ENCODE measurements at regions not wholly inside any gene's neighbourhood (a gene's known extent, or its start where the extent isn't known, plus 50 kb on each side); places are given as distances from the start of the nearest gene placed in this dataset.

DNA sequence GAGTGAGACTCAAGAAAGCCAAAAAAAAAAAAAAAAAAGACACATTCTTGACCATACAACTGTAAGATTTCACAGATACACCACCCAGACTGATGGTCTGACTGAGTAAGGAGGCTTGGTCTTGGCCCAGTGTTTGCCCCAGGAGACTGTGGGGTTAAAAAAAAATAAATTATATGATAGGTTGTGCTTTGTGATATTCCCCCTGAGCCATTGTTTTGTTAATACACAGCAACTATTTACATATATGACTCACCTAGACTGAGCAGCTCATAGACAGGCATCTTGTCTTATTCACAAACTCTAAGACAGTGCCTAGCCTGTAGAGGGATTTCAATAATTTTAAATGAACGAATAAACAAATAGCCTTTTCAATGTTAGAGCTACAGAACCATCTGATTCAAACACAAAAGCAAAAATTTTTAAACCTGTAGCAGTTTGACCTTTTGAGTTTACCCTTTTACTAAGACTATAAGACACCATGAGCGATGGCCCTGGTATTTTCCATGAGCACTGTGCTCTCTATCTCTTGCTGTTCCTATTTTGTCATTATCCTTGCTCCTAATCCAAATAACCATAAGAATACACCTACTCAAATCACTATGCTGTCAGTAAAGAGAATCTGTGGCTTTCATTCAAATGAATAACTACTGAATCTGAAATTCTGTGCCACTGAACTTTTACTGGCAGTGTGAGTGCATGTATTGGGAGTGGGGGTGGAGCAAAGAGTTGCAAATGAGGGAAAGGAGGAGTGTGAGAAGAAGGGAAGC lies 199.4 kb upstream of the PTBP2 start:
- ATAC-seq = no peak
- Mint-ChIP-seq H3K27me3 (ENCODE audit: low read depth in 2 of 2) (no peaks in the 10 kb centered on the region), H3K4me1 (no peaks in the 10 kb centered on the region), H3K4me3 (no peak overlapping the region), H3K27ac (no peak overlapping the region), H3K36me3 (no peaks in the 10 kb centered on the region), H3K9me3 (peaks cover 7 to 12% of the 10 kb centered on the region in 2 donors)
- 79% methylated on average over 2 of the region's 2 CpGs for WGBS (ENCODE audit: insufficient coverage)
- Histone ChIP-seq H3K36me3 (ENCODE audit: control insufficient read depth, insufficient read depth, low read length) (no peaks in the 10 kb centered on the region), H3K27me3 (ENCODE audit: control insufficient read depth, insufficient read depth, low read length) (no peaks in the 10 kb centered on the region), H3K27ac (ENCODE audit: low read length) (no peak overlapping the region), H3K4me3 (ENCODE audit: low read length) (no peak overlapping the region), H3K9me3 (ENCODE audit: control insufficient read depth, insufficient read depth, low read length) (no peaks in the 10 kb centered on the region), H3K4me1 (ENCODE audit: control insufficient read depth, insufficient read depth, low read length) (no peaks in the 10 kb centered on the region)
- no peak for DNase-seq
- intact Hi-C loops (cut with micrococcal nuclease) = no loop called here
- TF ChIP-seq CTCF (IDR thresholded peaks at IDR 0.05) = no peak

DNA sequence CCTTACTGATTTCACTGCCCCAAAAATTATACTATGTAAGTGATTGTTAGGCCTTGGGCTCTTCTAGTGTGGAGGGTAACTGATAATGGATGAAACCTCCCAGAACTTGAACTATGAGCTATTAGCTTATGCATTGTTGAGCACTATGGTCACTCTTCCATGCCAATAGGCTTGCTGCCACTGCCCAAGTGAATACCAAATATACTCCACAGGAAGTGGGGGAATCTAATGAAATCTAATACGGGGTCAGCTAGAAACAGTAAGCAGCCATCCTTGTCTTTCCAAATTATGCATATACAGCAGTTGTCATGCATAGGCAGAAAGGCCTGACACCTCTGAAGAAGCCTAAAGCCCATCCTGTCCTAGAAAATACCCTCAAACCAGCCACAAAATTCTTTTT lies 198.7 kb upstream of the PTBP2 start:
- no peak for TF ChIP-seq CTCF (IDR thresholded peaks at IDR 0.05)
- Histone ChIP-seq H3K4me1 (ENCODE audit: control insufficient read depth, insufficient read depth, low read length) (no peaks in the 10 kb centered on the region), H3K4me3 (ENCODE audit: low read length) (no peak overlapping the region), H3K36me3 (ENCODE audit: control insufficient read depth, insufficient read depth, low read length) (no peaks in the 10 kb centered on the region), H3K27ac (ENCODE audit: low read length) (no peak overlapping the region), H3K9me3 (ENCODE audit: control insufficient read depth, insufficient read depth, low read length) (no peaks in the 10 kb centered on the region), H3K27me3 (ENCODE audit: control insufficient read depth, insufficient read depth, low read length) (no peaks in the 10 kb centered on the region)
- H3K4me3 Mint-ChIP-seq = no peak overlapping the region
- peaks cover 8 to 14% of the 10 kb centered on the region in 2 donors for H3K9me3 Mint-ChIP-seq
- no peak overlapping the region for H3K27ac Mint-ChIP-seq
- WGBS (ENCODE audit: insufficient coverage) = 87% methylated on average over 1 of the region's 1 CpG
- intact Hi-C loops (cut with micrococcal nuclease) = no loop called here
- ATAC-seq = no peak
- H3K4me1 Mint-ChIP-seq = no peaks in the 10 kb centered on the region
- no peaks in the 10 kb centered on the region for H3K27me3 Mint-ChIP-seq (ENCODE audit: low read depth in 2 of 2)
- no peaks in the 10 kb centered on the region for H3K36me3 Mint-ChIP-seq
- no peak for DNase-seq

GRCh38 chr1:96524100-96524499 lies 197.5 kb upstream of the PTBP2 start:
- Histone ChIP-seq H3K36me3 (ENCODE audit: control insufficient read depth, insufficient read depth, low read length) (no peaks in the 10 kb centered on the region), H3K27ac (ENCODE audit: low read length) (no peak overlapping the region), H3K4me1 (ENCODE audit: control insufficient read depth, insufficient read depth, low read length) (no peaks in the 10 kb centered on the region), H3K27me3 (ENCODE audit: control insufficient read depth, insufficient read depth, low read length) (no peaks in the 10 kb centered on the region), H3K9me3 (ENCODE audit: control insufficient read depth, insufficient read depth, low read length) (peaks cover 3% of the 10 kb centered on the region), H3K4me3 (ENCODE audit: low read length) (no peak overlapping the region)
- Mint-ChIP-seq H3K4me1 (no peaks in the 10 kb centered on the region), H3K4me3 (no peak overlapping the region), H3K9me3 (peaks cover 14 to 20% of the 10 kb centered on the region in 2 donors), H3K36me3 (peaks cover 8% of the 10 kb centered on the region), H3K27me3 (ENCODE audit: low read depth in 2 of 2) (no peaks in the 10 kb centered on the region), H3K27ac (no peak overlapping the region)
- TF ChIP-seq CTCF (IDR thresholded peaks at IDR 0.05) = no peak
- no peak for DNase-seq
- intact Hi-C loops (cut with micrococcal nuclease) = no loop called here
- WGBS (ENCODE audit: insufficient coverage) = 0% methylated on average over 1 of the region's 2 CpGs
- no peak for ATAC-seq
